ENCODE measurements at regions not wholly inside any gene's neighbourhood (a gene's known extent, or its start where the extent isn't known, plus 50 kb on each side); places are given as distances from the start of the nearest gene placed in this dataset.

- TF ChIP-seq POLR2AphosphoS5 (IDR thresholded peaks at IDR 0.05; ENCODE audit: low read depth, low read length) (no peak), POLR2A (IDR thresholded peaks at IDR 0.05; ENCODE audit: low read depth, low read length) (no peak), SPI1 (IDR thresholded peaks at IDR 0.05; ENCODE audit: low read depth, low read length) (no peak), TAF1 (IDR thresholded peaks at IDR 0.05; ENCODE audit: low read depth, low read length) (no peak), PAX5 (IDR thresholded peaks at IDR 0.05; ENCODE audit: insufficient read depth, low read length, severe bottlenecking) (no peak)
These were observed 536.3 kb downstream of the NTRK3 start for GRCh38 chr15:87720235-87720634.
